H1 (cell line): ENCODE measurements at regions not wholly inside any gene's neighbourhood (a gene's known extent, or its start where the extent isn't known, plus 50 kb on each side); places are given as distances from the start of the nearest gene placed in this dataset.
A peak's percentile ranks its signal among the peaks of the same experiment; 100 is the strongest.

Experiments used
- CTCF ChIA-PET: fragments of 300-600 bp; sonication (Branson Sonifier 250); formaldehyde crosslinking; loops from one replicate; lab custom pipeline; 2021; ENCODE audit not compliant: partially characterized antibody; lab: Charles Lee
- POLR2A ChIA-PET: fragments of 300-600 bp; sonication (Branson Sonifier 250); formaldehyde crosslinking; loops from one replicate; lab custom pipeline; 2021; ENCODE audit warnings: inconsistent platforms; ENCODE audit not compliant: partially characterized antibody; lab: Charles Lee
- DNase-seq, 2 experiments: peaks; one replicate each; pipeline versions ENCODE4 v3.0.0 to v3.0.0-alpha.2; 2010 to 2022; ENCODE audit warnings: low spot score in 2 of 2, low read depth in 1 of 2, mixed read lengths in 1 of 2
- FAIRE-seq: peaks from 2 replicates; lab custom pipeline; 2011; peaks lifted over from hg19 to GRCh38; lab: Jason Lieb, UNC
- H2AFZ ChIP-seq: 2 replicates; pipeline ENCODE4 v1.8.1; 2012; ENCODE audit warnings: low read length, inconsistent platforms
- H2AK5ac ChIP-seq: 2 replicates; pipeline ENCODE4 v1.6.1; 2013; ENCODE audit warnings: low read depth, low read length
- H2BK120ac ChIP-seq: replicated peaks from 2 replicates; pipeline ENCODE3; 2013; ENCODE audit warnings: low read depth, low read length, inconsistent platforms
- H2BK12ac ChIP-seq: 2 replicates; pipeline ENCODE4 v1.6.1; 2013; ENCODE audit warnings: low read depth, low read length
- H2BK15ac ChIP-seq: 2 replicates; pipeline ENCODE4 v1.6.1; 2013; ENCODE audit warnings: low read length
- H2BK20ac ChIP-seq: 2 replicates; pipeline ENCODE4 v1.6.1; 2013; ENCODE audit warnings: low read length
- H2BK5ac ChIP-seq: 2 replicates; pipeline ENCODE4 v1.6.1; 2013; ENCODE audit warnings: low read depth, low read length
- H3K14ac ChIP-seq: 2 replicates; pipeline ENCODE4 v1.6.1; 2013; ENCODE audit warnings: inconsistent platforms; ENCODE audit not compliant: insufficient read length
- H3K18ac ChIP-seq: 2 replicates; pipeline ENCODE4 v1.6.1; 2013; ENCODE audit warnings: low read length; ENCODE audit errors: extremely low read depth
- H3K23ac ChIP-seq: 2 replicates; pipeline ENCODE4 v1.6.1; 2013; ENCODE audit warnings: inconsistent platforms; ENCODE audit not compliant: insufficient read length
- H3K23me2 ChIP-seq: 2 replicates; pipeline ENCODE4 v1.6.1; 2013; ENCODE audit warnings: low read depth, low read length
- H3K27ac ChIP-seq: 2 replicates; pipeline ENCODE4 v1.6.1; 2011; ENCODE audit warnings: low read depth, low read length, inconsistent platforms
- H3K27me3 ChIP-seq, 4 experiments: replicated peaks in 1 of 4; 1 replicate in 1 of 4; 2 replicates in 3 of 4; pipeline versions ENCODE4 v1.6.1 to v1.8.1; 2011 to 2013; ENCODE audit warnings: low read length in 3 of 4, mild to moderate bottlenecking in 3 of 4, inconsistent platforms in 2 of 4, mixed read lengths in 2 of 4, moderate library complexity in 1 of 4; ENCODE audit not compliant: control insufficient read depth in 3 of 4, insufficient read depth in 3 of 4; ENCODE audit errors: extremely low read depth in 1 of 4
- H3K36me3 ChIP-seq, 4 experiments: 2 replicates each; pipeline versions ENCODE4 v1.6.1 to v1.8.1; 2011 to 2013; ENCODE audit warnings: mild to moderate bottlenecking in 4 of 4, low read length in 3 of 4, moderate library complexity in 2 of 4, control low read depth in 1 of 4, inconsistent platforms in 1 of 4; ENCODE audit not compliant: insufficient read depth in 4 of 4, control insufficient read depth in 2 of 4
- H3K4ac ChIP-seq: replicated peaks from 2 replicates; pipeline ENCODE3; 2013; ENCODE audit warnings: low read length, low read depth, mixed read lengths, inconsistent platforms; ENCODE audit not compliant: insufficient read length
- H3K4me1 ChIP-seq, 4 experiments: replicated peaks in 1 of 4; 1 replicate in 1 of 4; 2 replicates in 3 of 4; pipeline versions ENCODE4 v1.6.1 to v1.8.1; 2011 to 2013; ENCODE audit warnings: low read length in 3 of 4, inconsistent platforms in 2 of 4, mixed read lengths in 1 of 4; ENCODE audit not compliant: insufficient read depth in 4 of 4, control insufficient read depth in 3 of 4
- H3K4me2 ChIP-seq, 2 experiments: 2 replicates each; pipeline versions ENCODE4 v1.6.1 to v1.8.1; 2011 to 2013; ENCODE audit warnings: low read depth in 2 of 2, low read length in 2 of 2, control low read depth in 1 of 2, inconsistent platforms in 1 of 2, mild to moderate bottlenecking in 1 of 2; ENCODE audit not compliant: insufficient read depth in 1 of 2
- H3K4me3 ChIP-seq, 4 experiments: fragments of 200-600, 300-600 bp in 1 of 4; sonication (generic), shearing (Covaris generic), sonication (Bioruptor Twin) in 1 of 4; 2 replicates each; pipeline versions ENCODE4 v1.5.1 to v1.8.1; 2011 to 2016; ENCODE audit warnings: low read length in 4 of 4, low read depth in 3 of 4, control low read depth in 2 of 4, inconsistent platforms in 2 of 4, mild to moderate bottlenecking in 2 of 4, mixed read lengths in 1 of 4, moderate library complexity in 1 of 4; ENCODE audit not compliant: insufficient read depth in 2 of 4; ENCODE audit errors: extremely low read depth in 1 of 4
- H3K56ac ChIP-seq: replicated peaks from 2 replicates; pipeline ENCODE3; 2013; ENCODE audit warnings: low read depth, mild to moderate bottlenecking, mixed read lengths, low read length, inconsistent platforms; ENCODE audit not compliant: insufficient read length
- H3K79me1 ChIP-seq: 2 replicates; pipeline ENCODE4 v1.6.1; 2013; ENCODE audit warnings: low read depth, low read length, control low read depth
- H3K79me2 ChIP-seq, 2 experiments: 2 replicates each; pipeline versions ENCODE4 v1.6.1 to v1.8.1; 2012 to 2013; ENCODE audit warnings: low read length in 2 of 2, mild to moderate bottlenecking in 2 of 2, inconsistent platforms in 1 of 2; ENCODE audit not compliant: insufficient read depth in 2 of 2, control insufficient read depth in 1 of 2
- H3K9ac ChIP-seq, 4 experiments: replicated peaks in 1 of 4; 1 replicate in 1 of 4; 2 replicates in 3 of 4; pipeline versions ENCODE4 v1.6.1 to v1.8.1; 2011 to 2013; ENCODE audit warnings: low read depth in 3 of 4, low read length in 3 of 4, control low read depth in 2 of 4, mild to moderate bottlenecking in 2 of 4, moderate library complexity in 2 of 4, inconsistent platforms in 1 of 4; ENCODE audit errors: extremely low read depth in 1 of 4
- H3K9me3 ChIP-seq, 2 experiments: 2 replicates each; pipeline versions ENCODE4 v1.6.1 to v1.8.1; 2012 to 2013; ENCODE audit warnings: mild to moderate bottlenecking in 2 of 2, moderate library complexity in 2 of 2, control low read depth in 1 of 2, inconsistent platforms in 1 of 2, low read depth in 1 of 2, low read length in 1 of 2, mixed read lengths in 1 of 2; ENCODE audit not compliant: insufficient read depth in 2 of 2
- H4K20me1 ChIP-seq, 2 experiments: replicated peaks in 1 of 2; 2 replicates each; pipeline versions ENCODE3 to v1.8.1; 2011 to 2013; ENCODE audit warnings: inconsistent platforms in 2 of 2, low read length in 2 of 2, mild to moderate bottlenecking in 1 of 2; ENCODE audit not compliant: insufficient read depth in 2 of 2, control insufficient read depth in 1 of 2
- H4K5ac ChIP-seq: 2 replicates; pipeline ENCODE4 v1.6.1; 2013; ENCODE audit warnings: low read length, low read depth, mixed read lengths, inconsistent platforms; ENCODE audit not compliant: insufficient read length
- H4K8ac ChIP-seq: 2 replicates; pipeline ENCODE4 v1.8.0; 2013; ENCODE audit warnings: mild to moderate bottlenecking, moderate library complexity, low read length, inconsistent platforms; ENCODE audit not compliant: insufficient read depth; ENCODE audit errors: extremely low read depth
- H4K91ac ChIP-seq: replicated peaks from 2 replicates; pipeline ENCODE3; 2013; ENCODE audit warnings: low read length, mixed read lengths, inconsistent platforms; ENCODE audit not compliant: insufficient read length
- BCL11A ChIP-seq, 2 experiments: IDR thresholded peaks; one replicate each; pipeline ENCODE4 v1.6.1; 2011; ENCODE audit warnings: low read depth in 2 of 2, low read length in 2 of 2, mild to moderate bottlenecking in 2 of 2
- CREB1 ChIP-seq: IDR thresholded peaks from 2 replicates; pipeline ENCODE4 v1.6.1; 2012; ENCODE audit warnings: inconsistent platforms
- EZH2 ChIP-seq: fragments of 200-600 bp; sonication (generic); IDR thresholded peaks from 2 replicates; pipeline ENCODE4 v1.7.1; 2012; ENCODE audit warnings: low read depth, mild to moderate bottlenecking, moderate library complexity, low read length, inconsistent platforms; ENCODE audit not compliant: severe bottlenecking
- JUND ChIP-seq: IDR thresholded peaks from 2 replicates; pipeline ENCODE4 v1.6.1; 2011; ENCODE audit warnings: mild to moderate bottlenecking, improper control_type of control experiment, low read length
- PHF8 ChIP-seq: fragments of 200-600 bp; sonication (generic); conservative IDR thresholded peaks from 2 replicates; pipeline ENCODE4 v1.7.1; 2012; ENCODE audit warnings: low read depth, mild to moderate bottlenecking, inconsistent platforms, low read length, moderate library complexity
- RNF2 ChIP-seq: fragments of 200-900, 300-1000 bp; sonication (generic); IDR thresholded peaks from 2 replicates; pipeline ENCODE4 v1.7.1; 2016; ENCODE audit warnings: borderline replicate concordance, low read depth, mild to moderate bottlenecking, antibody characterized with exemption, low read length; ENCODE audit not compliant: poor library complexity, severe bottlenecking; ENCODE audit errors: missing control alignments
- SP2 ChIP-seq: IDR thresholded peaks from 2 replicates; pipeline ENCODE4 v1.6.1; 2012; ENCODE audit warnings: mild to moderate bottlenecking, low read length, inconsistent platforms
- TBP ChIP-seq: IDR thresholded peaks from 2 replicates; pipeline ENCODE4 v1.6.1; 2011; ENCODE audit warnings: low read depth, low read length, improper control_type of control experiment
- ZNF274 ChIP-seq: IDR thresholded peaks from 2 replicates; pipeline ENCODE4 v1.7.0; 2012; ENCODE audit warnings: low read length, borderline replicate concordance; ENCODE audit errors: extremely low read depth
- WGBS, 2 experiments: shearing (Covaris generic) in 1 of 2; methylation state at CpG; one replicate each; pipeline versions ENCODE4 v1.1.6 to v1.1.7; 2013 to 2015; ENCODE audit warnings: low lambda C conversion rate in 2 of 2, mixed read lengths in 2 of 2, inconsistent platforms in 1 of 2, low coverage in 1 of 2, missing lambda C conversion rate in 1 of 2; ENCODE audit not compliant: insufficient replicate concordance in 2 of 2, insufficient coverage in 1 of 2, insufficient read length in 1 of 2; ENCODE audit errors: extremely low coverage in 1 of 2, missing lambda C conversion rate in 1 of 2; 5-methylcytosine and 5-hydroxymethylcytosine counted together
- TF ChIP-seq, protein P1 (sequence below): IDR thresholded peaks from 2 replicates; pipeline ENCODE4 v1.6.1; 2011; ENCODE audit warnings: low read length, improper control_type of control experiment
- TF ChIP-seq, protein P2 (sequence below): IDR thresholded peaks from 2 replicates; pipeline ENCODE4 v1.6.1; 2012; ENCODE audit warnings: low read length, inconsistent platforms

DNA sequence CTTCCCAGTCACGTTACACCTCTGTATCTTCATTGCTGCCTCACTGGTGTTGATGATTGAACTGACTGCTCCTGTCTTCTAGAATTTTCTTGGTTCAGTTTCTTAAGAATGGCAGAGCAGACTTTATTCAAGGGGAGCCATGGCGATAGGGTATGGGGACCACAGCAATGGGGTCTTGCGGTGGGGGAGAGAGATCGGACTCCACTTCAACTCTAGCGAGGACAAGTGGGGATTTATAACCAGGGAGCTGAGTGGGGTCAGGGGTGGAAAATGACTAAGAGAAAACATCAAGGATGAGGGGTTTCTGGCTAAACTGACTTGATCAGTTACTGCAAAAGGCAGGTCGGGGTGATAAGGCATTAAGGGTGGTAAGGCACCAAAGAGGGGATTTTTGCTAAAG is 156.4 kb downstream of the CD83 start:
- ChIA-PET POLR2A (no interaction called here), CTCF (no interaction called here)
- Histone ChIP-seq H4K8ac (no peak overlapping the region), H2BK120ac (peak overlapping the region; percentile 5), H3K4me3 (no peak overlapping the region), H2BK15ac (no peak overlapping the region), H4K91ac (peak overlapping the region; percentile 12), H3K4ac (no peak overlapping the region), H3K27me3 (peaks cover 0 to 10% (median 6%) of the 10 kb centered on the region in 4 experiments; a peak in 2 of 7 replicates), H2BK20ac (peak overlapping the region; percentile 94; the same call in 1 of the 2 replicates), H4K5ac (no peak overlapping the region), H3K4me1 (peaks cover 3 to 15% (median 9%) of the 10 kb centered on the region in 4 experiments; a peak in 5 of 7 replicates), H3K18ac (peak overlapping the region; percentile 12; the same call in 1 of the 2 replicates), H3K4me2 (no peak overlapping the region), H3K79me1 (no peaks in the 10 kb centered on the region), H3K27ac (no peak overlapping the region), H2AFZ (no peak overlapping the region), H3K9me3 (peaks cover 8 to 9% of the 10 kb centered on the region in 2 experiments; a peak in 2 of 4 replicates), H3K79me2 (no peaks in the 10 kb centered on the region), H2BK5ac (peak overlapping the region; percentile 36; the same call in 1 of the 2 replicates), H2AK5ac (peak overlapping the region; percentile 32; the same call in 1 of the 2 replicates), H3K23ac (no peak overlapping the region), H2BK12ac (peak overlapping the region; percentile 86; the same call in 1 of the 2 replicates), H3K23me2 (no peaks in the 10 kb centered on the region; the same call in 1 of the 2 replicates), H3K14ac (no peak overlapping the region), H3K36me3 (no peaks in the 10 kb centered on the region), H3K9ac (no peak overlapping the region), H3K56ac (no peak overlapping the region), H4K20me1 (no peaks in the 10 kb centered on the region)
- peak in 1 of 2 experiments; percentile 35 for DNase-seq
- WGBS, 2 experiments, result 90% methylated on average over 6 of the region's 6 CpGs; no CpG with 5 or more reads in 1 of the 2 experiments
- FAIRE-seq, result no peak
- TF ChIP-seq, protein P1, sequence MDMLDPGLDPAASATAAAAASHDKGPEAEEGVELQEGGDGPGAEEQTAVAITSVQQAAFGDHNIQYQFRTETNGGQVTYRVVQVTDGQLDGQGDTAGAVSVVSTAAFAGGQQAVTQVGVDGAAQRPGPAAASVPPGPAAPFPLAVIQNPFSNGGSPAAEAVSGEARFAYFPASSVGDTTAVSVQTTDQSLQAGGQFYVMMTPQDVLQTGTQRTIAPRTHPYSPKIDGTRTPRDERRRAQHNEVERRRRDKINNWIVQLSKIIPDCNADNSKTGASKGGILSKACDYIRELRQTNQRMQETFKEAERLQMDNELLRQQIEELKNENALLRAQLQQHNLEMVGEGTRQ, result no peak
- TF ChIP-seq JUND (no peak), CREB1 (no peak), ZNF274 (no peak), TBP (no peak), RNF2 (no peak), PHF8 (no peak), BCL11A (IDR thresholded peaks at IDR 0.05; ENCODE audit: low read depth in 2 of 2, low read length in 2 of 2) (no peak), EZH2 (no peak), SP2 (no peak)
- TF ChIP-seq, protein P2, sequence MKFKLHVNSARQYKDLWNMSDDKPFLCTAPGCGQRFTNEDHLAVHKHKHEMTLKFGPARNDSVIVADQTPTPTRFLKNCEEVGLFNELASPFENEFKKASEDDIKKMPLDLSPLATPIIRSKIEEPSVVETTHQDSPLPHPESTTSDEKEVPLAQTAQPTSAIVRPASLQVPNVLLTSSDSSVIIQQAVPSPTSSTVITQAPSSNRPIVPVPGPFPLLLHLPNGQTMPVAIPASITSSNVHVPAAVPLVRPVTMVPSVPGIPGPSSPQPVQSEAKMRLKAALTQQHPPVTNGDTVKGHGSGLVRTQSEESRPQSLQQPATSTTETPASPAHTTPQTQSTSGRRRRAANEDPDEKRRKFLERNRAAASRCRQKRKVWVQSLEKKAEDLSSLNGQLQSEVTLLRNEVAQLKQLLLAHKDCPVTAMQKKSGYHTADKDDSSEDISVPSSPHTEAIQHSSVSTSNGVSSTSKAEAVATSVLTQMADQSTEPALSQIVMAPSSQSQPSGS, result no peak
